Upper lobe of right lung (tissue), 1 donor: ENCODE measurements at regions not wholly inside any gene's neighbourhood (a gene's known extent, or its start where the extent isn't known, plus 50 kb on each side); places are given as distances from the start of the nearest gene placed in this dataset.
"Not testable (repeated sequence)": the region's sequence is repeated elsewhere in the genome, so short reads cannot be mapped to it uniquely, and the experiment has no call there.

Experiments
- ATAC-seq: fragments of 200-7000 bp; cut with Tn5 transposase; one replicate; pipeline ENCODE4 v1.9.1; 2020; ENCODE audit warnings: mild to moderate bottlenecking, moderate library complexity
- DNase-seq: peaks from one replicate; pipeline ENCODE4 v3.0.0-alpha.2; 2020
- H3K27ac ChIP-seq: fragments of 200-600 bp; one replicate; pipeline ENCODE4 v1.8.0; 2022
- H3K27me3 ChIP-seq: fragments of 200-600 bp; one replicate; pipeline ENCODE4 v1.8.0; 2022; ENCODE audit warnings: mild to moderate bottlenecking
- H3K36me3 ChIP-seq: fragments of 200-600 bp; one replicate; pipeline ENCODE4 v1.8.0; 2022
- H3K4me1 ChIP-seq: fragments of 200-600 bp; one replicate; pipeline ENCODE4 v1.8.0; 2022
- H3K4me3 ChIP-seq: fragments of 200-600 bp; one replicate; pipeline ENCODE4 v1.8.0; 2022; ENCODE audit warnings: mild to moderate bottlenecking
- H3K9me3 ChIP-seq: fragments of 200-600 bp; one replicate; pipeline ENCODE4 v1.8.0; 2022
- CTCF ChIP-seq: fragments of 200-600 bp; IDR thresholded peaks from one replicate; pipeline ENCODE4 v1.8.0; 2022; ENCODE audit warnings: antibody characterized with exemption
- intact Hi-C: fragments of 100-400 bp; cut with DNase I; formaldehyde crosslinking; loops from one replicate; pipeline ENCODE4 v1.11.0; 2022
- donor health status: DM: no; HTN: yes; CAD: no; lungs with severe emphysema.

- Histone ChIP-seq H3K27ac (no peak overlapping the region), H3K36me3 (no peaks in the 10 kb centered on the region), H3K9me3 (no peaks in the 10 kb centered on the region), H3K27me3 (no peaks in the 10 kb centered on the region), H3K4me3 (no peak overlapping the region), H3K4me1 (no peaks in the 10 kb centered on the region)
- intact Hi-C loops = no loop called here
- TF ChIP-seq CTCF = no peak
- no peak for DNase-seq
- no peak for ATAC-seq
Measured at GRCh38 chr15:62902821-62903220, 139.7 kb upstream of the TPM1 start.

GRCh38 chr15:62903437-62903836, 139.1 kb upstream of the TPM1 start:
- H3K36me3 ChIP-seq = no peaks in the 10 kb centered on the region
- no peaks in the 10 kb centered on the region for H3K27me3 ChIP-seq
- H3K9me3 ChIP-seq = no peaks in the 10 kb centered on the region
- no peak overlapping the region for H3K27ac ChIP-seq
- no peak for DNase-seq
- TF ChIP-seq CTCF = no peak
- no peak for ATAC-seq
- H3K4me1 ChIP-seq = no peaks in the 10 kb centered on the region
- intact Hi-C loops = no loop called here
- no peak overlapping the region for H3K4me3 ChIP-seq

- Histone ChIP-seq H3K27me3 (no peaks in the 10 kb centered on the region), H3K4me3 (no peak overlapping the region), H3K4me1 (no peaks in the 10 kb centered on the region), H3K36me3 (no peaks in the 10 kb centered on the region), H3K27ac (no peak overlapping the region), H3K9me3 (no peaks in the 10 kb centered on the region)
- ATAC-seq (no peak), DNase-seq (no peak)
- intact Hi-C loops = no loop called here
- TF ChIP-seq CTCF = no peak
Measured at GRCh38 chr15:62904041-62904910, 138.3 kb upstream of the TPM1 start.

GRCh38 chr15:62906627-62907026, 135.9 kb upstream of the TPM1 start:
- no peak for ATAC-seq
- intact Hi-C loops = no loop called here
- Histone ChIP-seq H3K27ac (no peak overlapping the region), H3K9me3 (no peaks in the 10 kb centered on the region), H3K4me1 (no peaks in the 10 kb centered on the region), H3K27me3 (no peaks in the 10 kb centered on the region), H3K36me3 (no peaks in the 10 kb centered on the region), H3K4me3 (no peak overlapping the region)
- no peak for TF ChIP-seq CTCF
- DNase-seq = no peak

- Histone ChIP-seq H3K9me3 (no peaks in the 10 kb centered on the region), H3K4me1 (no peaks in the 10 kb centered on the region), H3K27me3 (no peaks in the 10 kb centered on the region), H3K36me3 (no peaks in the 10 kb centered on the region), H3K4me3 (no peak overlapping the region), H3K27ac (no peak overlapping the region)
- TF ChIP-seq CTCF = no peak
- no peak for ATAC-seq
- DNase-seq = no peak
- intact Hi-C loops = no loop called here
Measured at GRCh38 chr15:62907275-62907674, 135.3 kb upstream of the TPM1 start.

GRCh38 chr15:62908341-62908740, 134.2 kb upstream of the TPM1 start:
- H3K27me3 ChIP-seq, H3K36me3 ChIP-seq, H3K27ac ChIP-seq, ATAC-seq, DNase-seq, H3K9me3 ChIP-seq, H3K4me1 ChIP-seq, intact Hi-C loops, H3K4me3 ChIP-seq: not testable (repeated sequence)
